ENCODE measurements at regions not wholly inside any gene's neighbourhood (a gene's known extent, or its start where the extent isn't known, plus 50 kb on each side); places are given as distances from the start of the nearest gene placed in this dataset.

- no peaks in the 10 kb centered on the region for H3K9me3 ChIP-seq (replicated peaks; ENCODE audit: control insufficient read depth, insufficient read depth, low read length)
- BruUV-seq (replicated peaks), result no TSS peak
- CTCF ChIA-PET, result interaction anchor here (0.6 to 10.3 kb wide), 21 partner anchors 8 to 211 kb away, joined by 3 to 257 read pairs (median 4); partner anchors contain the start of gene ZPBP
- DNase-seq (ENCODE audit: low read depth, low spot score) (no peak), FAIRE-seq (no peak), ATAC-seq (no peak)
- no peak overlapping the region for H3K4me3 ChIP-seq
- no peak overlapping the region for H3K9ac ChIP-seq (ENCODE audit: control insufficient read depth, insufficient read depth, low read length)
- H3K79me2 ChIP-seq (ENCODE audit: control insufficient read depth, insufficient read depth, low read length), result no peaks in the 10 kb centered on the region
- H3K27ac ChIP-seq (ENCODE audit: control insufficient read depth, insufficient read depth), result no peak overlapping the region
- intact Hi-C loops (cut with micrococcal nuclease; ENCODE audit: unreplicated experiment), result no loop called here
- SMC1A ChIA-PET (ENCODE audit: uncharacterized antibody, unreplicated experiment), result interaction anchor here (0.7 to 16.6 kb wide), 24 partner anchors 10 to 206 kb away, joined by 3 to 274 read pairs (median 5); no protein-coding TSS in a partner anchor
- POLR2A ChIA-PET, result interaction anchor here (0.6 to 1.3 kb wide), 4 partner anchors 68 to 168 kb away, joined by 3 to 7 read pairs (median 3); no protein-coding TSS in a partner anchor
- RAD21 ChIA-PET (ENCODE audit: unreplicated experiment), result interaction anchor here (0.8 to 6.5 kb wide), 13 partner anchors 8 to 207 kb away, joined by 3 to 47 read pairs (median 4); no protein-coding TSS in a partner anchor
- H3K36me3 ChIP-seq (ENCODE audit: control insufficient read depth in 2 of 2, insufficient read depth in 2 of 2, low read length in 1 of 2), result no peaks in the 10 kb centered on the region
- no peak overlapping the region for H2AFZ ChIP-seq (ENCODE audit: control insufficient read depth, low read depth, low read length)
- H4K20me1 ChIP-seq (ENCODE audit: control insufficient read depth, insufficient read depth), result no peaks in the 10 kb centered on the region
- H3K4me2 ChIP-seq (ENCODE audit: control insufficient read depth, insufficient read depth), result no peak overlapping the region
- peaks cover 9% of the 10 kb centered on the region for H3K4me1 ChIP-seq (ENCODE audit: control insufficient read depth, insufficient read depth, low read length)
- WGBS (ENCODE audit: insufficient coverage, insufficient replicate concordance, low lambda C conversion rate, missing lambda C conversion rate), result 74% methylated on average over 9 of the region's 9 CpGs
- in situ Hi-C loops (cut with MboI), result no loop called here
- no peaks in the 10 kb centered on the region for H3K27me3 ChIP-seq (replicated peaks in 1 of 2; ENCODE audit: control insufficient read depth in 2 of 2, insufficient read depth in 2 of 2, low read length in 1 of 2)
- TF ChIP-seq MXI1 (IDR thresholded peaks at IDR 0.05; ENCODE audit: low read depth, low read length) (no peak), MLLT1 (IDR thresholded peaks at IDR 0.05) (no peak), BCL3 (IDR thresholded peaks at IDR 0.05; ENCODE audit: borderline replicate concordance, insufficient read depth, low read depth, low read length, poor library complexity, severe bottlenecking) (no peak), IKZF1 (conservative IDR thresholded peaks at IDR 0.05) (no peak), HDAC6 (IDR thresholded peaks at IDR 0.05; ENCODE audit: unreplicated experiment) (no peak), FOXM1 (IDR thresholded peaks at IDR 0.05; ENCODE audit: low read depth, low read length) (no peak), ZZZ3 (IDR thresholded peaks at IDR 0.05; ENCODE audit: control insufficient read depth, insufficient read length, low read depth) (no peak), RB1 (IDR thresholded peaks at IDR 0.05; ENCODE audit: borderline replicate concordance) (no peak), ZBTB4 (CRISPR knock-in tag; IDR thresholded peaks at IDR 0.05) (no peak)
- TF ChIP-seq, protein P1, sequence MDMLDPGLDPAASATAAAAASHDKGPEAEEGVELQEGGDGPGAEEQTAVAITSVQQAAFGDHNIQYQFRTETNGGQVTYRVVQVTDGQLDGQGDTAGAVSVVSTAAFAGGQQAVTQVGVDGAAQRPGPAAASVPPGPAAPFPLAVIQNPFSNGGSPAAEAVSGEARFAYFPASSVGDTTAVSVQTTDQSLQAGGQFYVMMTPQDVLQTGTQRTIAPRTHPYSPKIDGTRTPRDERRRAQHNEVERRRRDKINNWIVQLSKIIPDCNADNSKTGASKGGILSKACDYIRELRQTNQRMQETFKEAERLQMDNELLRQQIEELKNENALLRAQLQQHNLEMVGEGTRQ (IDR thresholded peaks at IDR 0.05; ENCODE audit: borderline replicate concordance, low read depth, low read length), result no peak
- TF ChIP-seq, protein P2, sequence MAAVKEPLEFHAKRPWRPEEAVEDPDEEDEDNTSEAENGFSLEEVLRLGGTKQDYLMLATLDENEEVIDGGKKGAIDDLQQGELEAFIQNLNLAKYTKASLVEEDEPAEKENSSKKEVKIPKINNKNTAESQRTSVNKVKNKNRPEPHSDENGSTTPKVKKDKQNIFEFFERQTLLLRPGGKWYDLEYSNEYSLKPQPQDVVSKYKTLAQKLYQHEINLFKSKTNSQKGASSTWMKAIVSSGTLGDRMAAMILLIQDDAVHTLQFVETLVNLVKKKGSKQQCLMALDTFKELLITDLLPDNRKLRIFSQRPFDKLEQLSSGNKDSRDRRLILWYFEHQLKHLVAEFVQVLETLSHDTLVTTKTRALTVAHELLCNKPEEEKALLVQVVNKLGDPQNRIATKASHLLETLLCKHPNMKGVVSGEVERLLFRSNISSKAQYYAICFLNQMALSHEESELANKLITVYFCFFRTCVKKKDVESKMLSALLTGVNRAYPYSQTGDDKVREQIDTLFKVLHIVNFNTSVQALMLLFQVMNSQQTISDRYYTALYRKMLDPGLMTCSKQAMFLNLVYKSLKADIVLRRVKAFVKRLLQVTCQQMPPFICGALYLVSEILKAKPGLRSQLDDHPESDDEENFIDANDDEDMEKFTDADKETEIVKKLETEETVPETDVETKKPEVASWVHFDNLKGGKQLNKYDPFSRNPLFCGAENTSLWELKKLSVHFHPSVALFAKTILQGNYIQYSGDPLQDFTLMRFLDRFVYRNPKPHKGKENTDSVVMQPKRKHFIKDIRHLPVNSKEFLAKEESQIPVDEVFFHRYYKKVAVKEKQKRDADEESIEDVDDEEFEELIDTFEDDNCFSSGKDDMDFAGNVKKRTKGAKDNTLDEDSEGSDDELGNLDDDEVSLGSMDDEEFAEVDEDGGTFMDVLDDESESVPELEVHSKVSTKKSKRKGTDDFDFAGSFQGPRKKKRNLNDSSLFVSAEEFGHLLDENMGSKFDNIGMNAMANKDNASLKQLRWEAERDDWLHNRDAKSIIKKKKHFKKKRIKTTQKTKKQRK (IDR thresholded peaks at IDR 0.05; ENCODE audit: low read depth, low read length), result no peak
These were observed 93.1 kb upstream of the IKZF1 start for GRCh38 chr7:50211130-50212015.

Measured in GM12878 (cell line).